GM12878 (cell line): ENCODE measurements at regions not wholly inside any gene's neighbourhood (a gene's known extent, or its start where the extent isn't known, plus 50 kb on each side); places are given as distances from the start of the nearest gene placed in this dataset.

Experiments used
- ATAC-seq: fragments of 200-7000 bp; cut with Tn5 transposase; 3 replicates; pipeline ENCODE4 v1.9.1; 2020; ENCODE audit warnings: mild to moderate bottlenecking, moderate library complexity
- BruUV-seq: library from RNA; stranded (reverse); fragments of 400-500 nt; replicated peaks from 2 replicates; lab custom pipeline; 2021; lab: Mats Ljungman, UMichigan
- CTCF ChIA-PET: fragments of 300-600 bp; sonication (Branson Sonifier 250); formaldehyde crosslinking; extraction: SDS; loops from one replicate; lab custom pipeline; 2021; ENCODE audit warnings: inconsistent platforms; lab: Yijun Ruan, JAX
- POLR2A ChIA-PET: fragments of 350-600 bp; formaldehyde crosslinking; extraction: SDS; loops from one replicate; lab custom pipeline; 2021; ENCODE audit warnings: inconsistent platforms; lab: Charles Lee
- RAD21 ChIA-PET: fragments of 300-600 bp; sonication (Branson Sonifier 250); formaldehyde crosslinking; loops from one replicate; lab custom pipeline; 2023; ENCODE audit warnings: antibody characterized with exemption; ENCODE audit not compliant: unreplicated experiment; lab: Charles Lee
- SMC1A ChIA-PET: fragments of 300-600 bp; sonication (Branson Sonifier 250); formaldehyde crosslinking; loops from one replicate; lab custom pipeline; 2023; ENCODE audit not compliant: unreplicated experiment, uncharacterized antibody; lab: Charles Lee
- DNase-seq: peaks from one replicate; pipeline ENCODE4 v3.0.0-alpha.2; 2011; ENCODE audit warnings: low read depth, low spot score
- FAIRE-seq: peaks from 3 replicates; lab custom pipeline; 2011; peaks lifted over from hg19 to GRCh38; lab: Jason Lieb, UNC
- H2AFZ ChIP-seq: 2 replicates; pipeline ENCODE4 v1.6.0; 2011; ENCODE audit warnings: low read depth, low read length, control low read depth; ENCODE audit not compliant: control insufficient read depth
- H3K27ac ChIP-seq: 2 replicates; pipeline ENCODE4 v1.5.1; 2011; ENCODE audit warnings: control low read depth; ENCODE audit not compliant: control insufficient read depth, insufficient read depth
- H3K27me3 ChIP-seq, 2 experiments: replicated peaks in 1 of 2; 2 replicates each; pipeline versions ENCODE4 v1.6.0 to v1.6.1; 2011; ENCODE audit warnings: low read length in 1 of 2; ENCODE audit not compliant: control insufficient read depth in 2 of 2, insufficient read depth in 2 of 2
- H3K36me3 ChIP-seq, 2 experiments: 2 replicates each; pipeline ENCODE4 v1.5.1; 2011; ENCODE audit warnings: low read length in 1 of 2; ENCODE audit not compliant: control insufficient read depth in 2 of 2, insufficient read depth in 2 of 2
- H3K4me1 ChIP-seq: 2 replicates; pipeline ENCODE4 v1.6.1; 2011; ENCODE audit warnings: mild to moderate bottlenecking, low read length, moderate library complexity, mixed read lengths; ENCODE audit not compliant: control insufficient read depth, insufficient read depth
- H3K4me2 ChIP-seq: 2 replicates; pipeline ENCODE4 v1.6.0; 2011; ENCODE audit warnings: control low read depth; ENCODE audit not compliant: control insufficient read depth, insufficient read depth
- H3K4me3 ChIP-seq: fragments of 200-600 bp; sonication (generic); 2 replicates; pipeline ENCODE4 v1.5.1; 2016
- H3K79me2 ChIP-seq: 2 replicates; pipeline ENCODE4 v1.6.0; 2011; ENCODE audit warnings: low read length; ENCODE audit not compliant: control insufficient read depth, insufficient read depth
- H3K9ac ChIP-seq: 2 replicates; pipeline ENCODE4 v1.8.0; 2011; ENCODE audit warnings: low read length, control low read depth, mixed read lengths; ENCODE audit not compliant: control insufficient read depth, insufficient read depth
- H3K9me3 ChIP-seq: replicated peaks from 3 replicates; pipeline ENCODE4 v1.5.1; 2011; ENCODE audit warnings: mild to moderate bottlenecking, low read length; ENCODE audit not compliant: control insufficient read depth, insufficient read depth
- H4K20me1 ChIP-seq: 2 replicates; pipeline ENCODE4 v1.6.0; 2011; ENCODE audit not compliant: control insufficient read depth, insufficient read depth
- CBFB ChIP-seq: IDR thresholded peaks from 2 replicates; pipeline ENCODE4 v1.6.1; 2016; ENCODE audit warnings: antibody characterized with exemption, low read depth
- ETV6 ChIP-seq, 2 experiments: fragments of 450-650 bp in 1 of 2; IDR thresholded peaks in 1 of 2; conservative IDR thresholded peaks in 1 of 2; 2 replicates each; pipeline ENCODE4 v1.6.1; 2014; ENCODE audit warnings: antibody characterized with exemption in 1 of 2, borderline replicate concordance in 1 of 2, low read depth in 1 of 2, mild to moderate bottlenecking in 1 of 2, moderate library complexity in 1 of 2
- JUNB ChIP-seq: IDR thresholded peaks from 2 replicates; pipeline ENCODE4 v1.6.1; 2016; ENCODE audit warnings: antibody characterized with exemption, mild to moderate bottlenecking
- NFIC ChIP-seq: IDR thresholded peaks from 2 replicates; pipeline ENCODE4 v1.6.1; 2012; ENCODE audit warnings: low read depth, mild to moderate bottlenecking, inconsistent platforms, low read length, moderate library complexity
- PKNOX1 ChIP-seq: fragments of 450-650 bp; IDR thresholded peaks from 2 replicates; pipeline ENCODE4 v1.6.1; 2016; ENCODE audit warnings: mild to moderate bottlenecking
- RUNX3 ChIP-seq: IDR thresholded peaks from 2 replicates; pipeline ENCODE4 v1.6.1; 2012; ENCODE audit warnings: low read length, inconsistent platforms
- SIX5 ChIP-seq: IDR thresholded peaks from 2 replicates; pipeline ENCODE4 v1.6.1; 2011; ENCODE audit warnings: mild to moderate bottlenecking, low read depth, low read length, moderate library complexity; ENCODE audit not compliant: severe bottlenecking
- TCF7 ChIP-seq: IDR thresholded peaks from 2 replicates; pipeline ENCODE4 v1.6.1; 2014; ENCODE audit warnings: antibody characterized with exemption, borderline replicate concordance
- ZNF384 ChIP-seq: IDR thresholded peaks from 2 replicates; pipeline ENCODE4 v1.6.1; 2012; ENCODE audit warnings: low read depth, mild to moderate bottlenecking, low read length, improper control_type of control experiment, borderline replicate concordance
- WGBS: methylation state at CpG from one replicate; pipeline ENCODE4 v1.1.6; 2016; ENCODE audit warnings: low lambda C conversion rate; ENCODE audit not compliant: insufficient replicate concordance, insufficient coverage; ENCODE audit errors: missing lambda C conversion rate; 5-methylcytosine and 5-hydroxymethylcytosine counted together
- in situ Hi-C: fragments of 300-500 bp; cut with MboI; formaldehyde crosslinking; loops from 9 replicates; pipeline ENCODE4 v1.14.3; 2018; ENCODE audit warnings: mixed read lengths
- intact Hi-C: fragments of 100-400 bp; cut with micrococcal nuclease; formaldehyde crosslinking; loops from one replicate; pipeline ENCODE4 v1.14.2; 2022; ENCODE audit not compliant: unreplicated experiment
- TF ChIP-seq, protein P1 (sequence below): fragments of 450-650 bp; IDR thresholded peaks from 2 replicates; pipeline ENCODE4 v1.6.1; 2017; ENCODE audit warnings: mild to moderate bottlenecking, moderate library complexity

DNA sequence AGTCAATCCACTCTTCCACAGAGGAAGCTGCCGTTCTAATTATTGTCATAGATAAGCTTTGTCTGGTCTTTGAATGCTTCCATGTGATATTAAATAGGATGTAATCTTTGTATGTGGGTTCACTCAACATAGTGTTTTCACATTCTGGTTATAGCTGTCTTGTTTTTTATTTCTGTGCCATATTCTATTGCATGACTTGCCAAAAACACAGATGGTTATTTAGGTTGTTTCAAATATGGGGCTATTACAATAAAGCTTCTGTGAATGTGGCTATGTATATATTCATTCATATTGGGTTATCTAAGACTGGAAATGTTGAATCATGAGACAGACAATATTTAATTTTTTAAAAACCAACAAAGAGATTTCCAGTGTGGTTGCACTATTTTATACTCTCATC, 1109.3 kb upstream of the LRRTM3 start (continued):
- TF ChIP-seq, protein P1, sequence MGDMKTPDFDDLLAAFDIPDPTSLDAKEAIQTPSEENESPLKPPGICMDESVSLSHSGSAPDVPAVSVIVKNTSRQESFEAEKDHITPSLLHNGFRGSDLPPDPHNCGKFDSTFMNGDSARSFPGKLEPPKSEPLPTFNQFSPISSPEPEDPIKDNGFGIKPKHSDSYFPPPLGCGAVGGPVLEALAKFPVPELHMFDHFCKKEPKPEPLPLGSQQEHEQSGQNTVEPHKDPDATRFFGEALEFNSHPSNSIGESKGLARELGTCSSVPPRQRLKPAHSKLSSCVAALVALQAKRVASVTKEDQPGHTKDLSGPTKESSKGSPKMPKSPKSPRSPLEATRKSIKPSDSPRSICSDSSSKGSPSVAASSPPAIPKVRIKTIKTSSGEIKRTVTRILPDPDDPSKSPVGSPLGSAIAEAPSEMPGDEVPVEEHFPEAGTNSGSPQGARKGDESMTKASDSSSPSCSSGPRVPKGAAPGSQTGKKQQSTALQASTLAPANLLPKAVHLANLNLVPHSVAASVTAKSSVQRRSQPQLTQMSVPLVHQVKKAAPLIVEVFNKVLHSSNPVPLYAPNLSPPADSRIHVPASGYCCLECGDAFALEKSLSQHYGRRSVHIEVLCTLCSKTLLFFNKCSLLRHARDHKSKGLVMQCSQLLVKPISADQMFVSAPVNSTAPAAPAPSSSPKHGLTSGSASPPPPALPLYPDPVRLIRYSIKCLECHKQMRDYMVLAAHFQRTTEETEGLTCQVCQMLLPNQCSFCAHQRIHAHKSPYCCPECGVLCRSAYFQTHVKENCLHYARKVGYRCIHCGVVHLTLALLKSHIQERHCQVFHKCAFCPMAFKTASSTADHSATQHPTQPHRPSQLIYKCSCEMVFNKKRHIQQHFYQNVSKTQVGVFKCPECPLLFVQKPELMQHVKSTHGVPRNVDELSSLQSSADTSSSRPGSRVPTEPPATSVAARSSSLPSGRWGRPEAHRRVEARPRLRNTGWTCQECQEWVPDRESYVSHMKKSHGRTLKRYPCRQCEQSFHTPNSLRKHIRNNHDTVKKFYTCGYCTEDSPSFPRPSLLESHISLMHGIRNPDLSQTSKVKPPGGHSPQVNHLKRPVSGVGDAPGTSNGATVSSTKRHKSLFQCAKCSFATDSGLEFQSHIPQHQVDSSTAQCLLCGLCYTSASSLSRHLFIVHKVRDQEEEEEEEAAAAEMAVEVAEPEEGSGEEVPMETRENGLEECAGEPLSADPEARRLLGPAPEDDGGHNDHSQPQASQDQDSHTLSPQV: no peak

DNA sequence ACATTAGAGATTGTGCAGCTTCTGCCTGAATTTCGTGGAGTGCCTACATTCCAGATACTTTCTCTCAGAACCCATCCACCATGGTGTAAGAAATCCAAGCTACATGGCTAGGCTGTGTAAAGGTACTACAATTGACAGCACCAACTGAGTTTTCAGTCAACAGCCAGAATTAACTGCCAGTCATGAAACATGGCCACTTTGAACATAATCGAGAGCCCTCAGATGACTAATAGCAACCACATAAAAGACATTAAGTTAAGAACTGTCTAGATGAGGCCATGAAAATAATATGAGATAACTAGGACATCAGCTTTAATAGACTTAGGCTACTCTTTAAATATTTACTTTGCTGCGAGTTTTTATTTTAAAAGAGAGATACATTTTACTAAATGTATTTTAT, 1106.8 kb upstream of the LRRTM3 start:
- no TSS peak for BruUV-seq
- H3K27me3 ChIP-seq: no peaks in the 10 kb centered on the region
- RAD21 ChIA-PET: no interaction called here
- POLR2A ChIA-PET: no interaction called here
- H3K4me3 ChIP-seq: no peak overlapping the region
- peak; percentile 96 for TF ChIP-seq TCF7
- TF ChIP-seq ZNF384: no peak
- peak; percentile 28; the same call in 1 of the 2 replicates for TF ChIP-seq PKNOX1
- TF ChIP-seq NFIC: peak; percentile 24; the same call in 1 of the 2 replicates
- TF ChIP-seq ETV6 (conservative IDR thresholded peaks at IDR 0.05 in 1 of 2, IDR thresholded peaks at IDR 0.05 in 1 of 2; ENCODE audit: borderline replicate concordance in 1 of 2, low read depth in 1 of 2): no peak
- TF ChIP-seq RUNX3: peak; percentile 81; the same call in 1 of the 2 replicates
- no peak for TF ChIP-seq SIX5
- TF ChIP-seq CBFB: no peak
- peak; percentile 62 for TF ChIP-seq JUNB
- DNase-seq (no peak), FAIRE-seq (no peak), ATAC-seq (peak; percentile 74)
- no peak overlapping the region for H3K4me2 ChIP-seq
- no peak overlapping the region for H3K27ac ChIP-seq
- no peaks in the 10 kb centered on the region for H3K79me2 ChIP-seq
- no peaks in the 10 kb centered on the region for H3K9me3 ChIP-seq
- H4K20me1 ChIP-seq: no peaks in the 10 kb centered on the region
- H2AFZ ChIP-seq: no peak overlapping the region
- H3K4me1 ChIP-seq: no peaks in the 10 kb centered on the region
- SMC1A ChIA-PET: no interaction called here
- no peaks in the 10 kb centered on the region for H3K36me3 ChIP-seq
- no peak overlapping the region for H3K9ac ChIP-seq
- 51% methylated on average over 3 of the region's 3 CpGs for WGBS
- CTCF ChIA-PET: interaction anchor here (0.8 to 1.1 kb wide), 2 partner anchors 56 to 104 kb away, joined by 3 read pairs; no protein-coding TSS in a partner anchor
- in situ Hi-C loops: no loop called here
- intact Hi-C loops: no loop called here
